ENCODE measurements at regions not wholly inside any gene's neighbourhood (a gene's known extent, or its start where the extent isn't known, plus 50 kb on each side); places are given as distances from the start of the nearest gene placed in this dataset.

- Histone ChIP-seq H3K27me3 (replicated peaks; ENCODE audit: insufficient read depth, low read length) (no peaks in the 10 kb centered on the region), H3K36me3 (replicated peaks; ENCODE audit: insufficient read depth, low read length) (no peaks in the 10 kb centered on the region)
- no peak for TF ChIP-seq EZH2 (optimal IDR thresholded peaks at IDR 0.05; ENCODE audit: low read depth, low read length)
- TF ChIP-seq CTCF (IDR thresholded peaks at IDR 0.05; ENCODE audit: low read length) = no peak
- no peak for TF ChIP-seq EZH2phosphoT487 (IDR thresholded peaks at IDR 0.05; ENCODE audit: low read length)
Observed at GRCh38 chr12:13546231-13546630, 349.7 kb downstream of the EMP1 start.

GRCh38 chr12:13539051-13539450, 342.5 kb downstream of the EMP1 start:
- no peak overlapping the region for H3K4me3 ChIP-seq (ENCODE audit: low read length)
- no peak overlapping the region for H3K9ac ChIP-seq (ENCODE audit: low read length)
- H4K20me1 ChIP-seq (ENCODE audit: insufficient read depth, low read length) = no peaks in the 10 kb centered on the region
- no peaks in the 10 kb centered on the region for H3K27me3 ChIP-seq (replicated peaks; ENCODE audit: insufficient read depth, low read length)
- no peaks in the 10 kb centered on the region for H3K9me3 ChIP-seq (replicated peaks; ENCODE audit: insufficient read depth, low read length)
- no peaks in the 10 kb centered on the region for H3K79me2 ChIP-seq (ENCODE audit: low read length)
- H3K4me2 ChIP-seq (ENCODE audit: low read depth, low read length) = no peak overlapping the region
- H3K9me2 ChIP-seq (replicated peaks; ENCODE audit: insufficient read depth, low read length) = no peaks in the 10 kb centered on the region
- H3F3A ChIP-seq (ENCODE audit: insufficient read depth, low read length) = no peaks in the 10 kb centered on the region
- H3K4me1 ChIP-seq (ENCODE audit: low read length) = peaks cover 7% of the 10 kb centered on the region; the same call in 1 of the 2 replicates
- no peak for TF ChIP-seq CTCF (IDR thresholded peaks at IDR 0.05; ENCODE audit: low read length)
- TF ChIP-seq EZH2 (optimal IDR thresholded peaks at IDR 0.05; ENCODE audit: low read depth, low read length) = no peak
- no peak for TF ChIP-seq EZH2phosphoT487 (IDR thresholded peaks at IDR 0.05; ENCODE audit: low read length)
- H3K36me3 ChIP-seq (replicated peaks; ENCODE audit: insufficient read depth, low read length) = no peaks in the 10 kb centered on the region
- no peak overlapping the region for H2AFZ ChIP-seq (ENCODE audit: low read length)
- H3K27ac ChIP-seq (ENCODE audit: low read length) = no peak overlapping the region
- no peak for DNase-seq

More at GRCh38 chr12:13546231-13546630, 349.7 kb downstream of the EMP1 start:
- no peaks in the 10 kb centered on the region for H3K79me2 ChIP-seq (ENCODE audit: low read length)
- no peak overlapping the region for H3K4me2 ChIP-seq (ENCODE audit: low read depth, low read length)
- no peaks in the 10 kb centered on the region for H3K9me2 ChIP-seq (replicated peaks; ENCODE audit: insufficient read depth, low read length)
- no peaks in the 10 kb centered on the region for H4K20me1 ChIP-seq (ENCODE audit: insufficient read depth, low read length)
- no peak for DNase-seq
- no peaks in the 10 kb centered on the region for H3K4me1 ChIP-seq (ENCODE audit: low read length)
- H3K27ac ChIP-seq (ENCODE audit: low read length) = no peak overlapping the region
- no peak overlapping the region for H3K4me3 ChIP-seq (ENCODE audit: low read length)
- H2AFZ ChIP-seq (ENCODE audit: low read length) = no peak overlapping the region
- no peak overlapping the region for H3K9ac ChIP-seq (ENCODE audit: low read length)
- H3K9me3 ChIP-seq (replicated peaks; ENCODE audit: insufficient read depth, low read length) = no peaks in the 10 kb centered on the region
- H3F3A ChIP-seq (ENCODE audit: insufficient read depth, low read length) = no peaks in the 10 kb centered on the region

GRCh38 chr12:13538136-13538535, 341.6 kb downstream of the EMP1 start:
- H3K4me3 ChIP-seq (ENCODE audit: low read length) = no peak overlapping the region
- no peak overlapping the region for H3K9ac ChIP-seq (ENCODE audit: low read length)
- H3K27me3 ChIP-seq (replicated peaks; ENCODE audit: insufficient read depth, low read length) = no peaks in the 10 kb centered on the region
- H3K4me1 ChIP-seq (ENCODE audit: low read length) = peaks cover 7% of the 10 kb centered on the region; the same call in 1 of the 2 replicates
- H3K36me3 ChIP-seq (replicated peaks; ENCODE audit: insufficient read depth, low read length) = no peaks in the 10 kb centered on the region
- no peak for TF ChIP-seq EZH2 (optimal IDR thresholded peaks at IDR 0.05; ENCODE audit: low read depth, low read length)
- no peak for TF ChIP-seq EZH2phosphoT487 (IDR thresholded peaks at IDR 0.05; ENCODE audit: low read length)
- TF ChIP-seq CTCF (IDR thresholded peaks at IDR 0.05; ENCODE audit: low read length) = no peak
- H3K9me2 ChIP-seq (replicated peaks; ENCODE audit: insufficient read depth, low read length) = no peaks in the 10 kb centered on the region
- H3K79me2 ChIP-seq (ENCODE audit: low read length) = no peaks in the 10 kb centered on the region
- H3K4me2 ChIP-seq (ENCODE audit: low read depth, low read length) = no peak overlapping the region
- H2AFZ ChIP-seq (ENCODE audit: low read length) = no peak overlapping the region
- H3K9me3 ChIP-seq (replicated peaks; ENCODE audit: insufficient read depth, low read length) = no peaks in the 10 kb centered on the region
- no peaks in the 10 kb centered on the region for H4K20me1 ChIP-seq (ENCODE audit: insufficient read depth, low read length)
- H3K27ac ChIP-seq (ENCODE audit: low read length) = no peak overlapping the region
- DNase-seq = no peak
- H3F3A ChIP-seq (ENCODE audit: insufficient read depth, low read length) = no peaks in the 10 kb centered on the region

Measured in MM.1S (cell line).